DMS153 treated with DMSO at 0.1 percent for 48 hours (cell line): ENCODE measurements at regions not wholly inside any gene's neighbourhood (a gene's known extent, or its start where the extent isn't known, plus 50 kb on each side); places are given as distances from the start of the nearest gene placed in this dataset.
A peak's percentile ranks its signal among the peaks of the same experiment; 100 is the strongest.

ENCODE experiments used
- DNase-seq: peaks from one replicate; lab custom pipeline; 2025; ENCODE audit not compliant: unreplicated experiment; lab: John Stamatoyannopoulos, UW

- no peak for DNase-seq
Observed at GRCh38 chr13:62337109-62337880, 921.6 kb upstream of the PCDH20 start.

GRCh38 chr13:62336507-62336906 is 920.9 kb upstream of the PCDH20 start:
- DNase-seq = no peak

- DNase-seq = no peak
Observed at GRCh38 chr13:62333466-62333865, 917.8 kb upstream of the PCDH20 start.

- DNase-seq = no peak
Observed at GRCh38 chr13:62331384-62331783, 915.7 kb upstream of the PCDH20 start.

GRCh38 chr13:62327367-62327766 is 911.7 kb upstream of the PCDH20 start:
- DNase-seq = no peak

GRCh38 chr13:62324842-62325241 is 909.2 kb upstream of the PCDH20 start:
- DNase-seq = no peak

GRCh38 chr13:62321895-62322294 is 906.2 kb upstream of the PCDH20 start:
- DNase-seq = no peak

GRCh38 chr13:62321139-62321538 is 905.5 kb upstream of the PCDH20 start:
- no peak for DNase-seq

GRCh38 chr13:62320129-62321108 is 904.8 kb upstream of the PCDH20 start:
- peak; percentile 64 for DNase-seq

DNA sequence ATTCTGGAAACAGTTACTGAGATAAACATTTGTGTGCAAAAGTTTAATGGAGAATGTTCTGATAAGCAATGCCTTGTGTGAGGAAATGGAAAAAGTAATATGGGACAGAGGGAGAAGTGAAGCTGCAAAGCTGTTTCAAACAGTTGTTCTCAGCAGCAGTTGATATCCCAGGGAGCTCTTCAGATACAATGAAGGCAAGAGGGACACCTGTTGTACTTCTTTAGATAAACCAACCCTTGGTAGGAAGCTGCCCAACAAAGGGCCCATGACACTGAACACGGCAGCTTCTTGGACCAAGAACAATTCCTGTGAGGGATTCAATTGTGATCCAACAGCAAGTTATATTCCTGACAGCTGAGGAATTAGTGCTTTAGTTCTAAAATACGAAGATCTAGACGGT is 894.3 kb upstream of the PCDH20 start:
- DNase-seq = no peak

GRCh38 chr13:62305756-62306155 is 890.1 kb upstream of the PCDH20 start:
- no peak for DNase-seq

DNA sequence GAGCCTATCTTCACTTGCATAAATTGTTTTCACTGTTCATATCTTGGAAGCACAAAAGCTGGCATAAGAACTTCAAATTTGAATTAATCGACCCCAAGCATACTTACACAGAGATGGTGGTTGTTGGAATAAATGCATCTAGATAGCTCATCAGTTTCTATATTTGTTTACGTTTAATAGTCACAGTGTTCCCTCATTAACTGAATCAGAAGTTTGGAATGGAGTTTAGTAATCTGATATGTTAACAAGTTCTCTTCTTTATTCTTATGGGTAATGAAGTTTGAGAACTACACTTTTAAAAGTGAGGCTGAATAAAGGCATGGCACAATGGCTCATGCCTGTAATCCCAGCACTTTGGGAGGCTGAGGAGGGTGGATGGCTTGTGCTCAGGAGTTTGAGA is 886.7 kb upstream of the PCDH20 start:
- no peak for DNase-seq

GRCh38 chr13:62299988-62300387 is 884.3 kb upstream of the PCDH20 start:
- DNase-seq = no peak

- no peak for DNase-seq
Observed at GRCh38 chr13:62296812-62297211, 881.2 kb upstream of the PCDH20 start.

DNA sequence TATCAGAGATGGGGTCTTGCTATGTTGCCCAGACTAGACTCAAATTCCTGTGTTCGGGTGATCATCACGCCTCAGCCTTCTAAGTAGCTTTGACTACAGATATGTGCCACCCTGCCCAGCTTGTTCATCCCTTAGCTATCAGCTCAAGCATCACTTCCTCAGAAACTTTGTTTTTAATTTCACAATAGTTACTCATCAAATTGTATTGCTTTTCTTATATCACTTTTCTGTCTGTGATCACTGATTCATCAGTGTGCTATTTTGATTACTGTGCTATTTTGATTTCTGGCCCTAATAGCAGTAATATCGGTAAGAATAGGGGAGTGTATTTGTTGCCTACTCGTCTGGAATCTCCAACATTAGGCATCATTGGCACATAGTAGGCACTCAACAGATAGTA is 878.6 kb upstream of the PCDH20 start:
- DNase-seq = no peak

GRCh38 chr13:62292714-62293480 is 877.2 kb upstream of the PCDH20 start:
- DNase-seq = no peak

DNA sequence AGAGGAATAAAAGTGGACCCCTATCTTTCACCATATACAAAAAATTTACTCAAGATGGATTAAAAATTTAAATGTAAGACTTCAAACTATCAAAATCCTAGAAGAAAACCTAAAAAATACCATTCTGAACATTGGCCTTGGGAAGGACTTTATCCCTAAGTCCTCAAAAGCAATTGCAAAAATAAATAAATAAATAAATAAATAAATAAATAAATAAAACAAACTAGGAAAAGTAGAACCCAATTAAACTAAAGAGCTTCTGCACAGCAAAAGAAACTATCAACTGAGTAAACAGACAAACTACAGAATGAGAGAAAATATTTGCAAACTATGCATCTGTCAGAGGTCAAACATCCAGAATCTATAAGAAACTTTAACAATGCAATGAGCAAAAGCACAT is 874.9 kb upstream of the PCDH20 start:
- no peak for DNase-seq

DNA sequence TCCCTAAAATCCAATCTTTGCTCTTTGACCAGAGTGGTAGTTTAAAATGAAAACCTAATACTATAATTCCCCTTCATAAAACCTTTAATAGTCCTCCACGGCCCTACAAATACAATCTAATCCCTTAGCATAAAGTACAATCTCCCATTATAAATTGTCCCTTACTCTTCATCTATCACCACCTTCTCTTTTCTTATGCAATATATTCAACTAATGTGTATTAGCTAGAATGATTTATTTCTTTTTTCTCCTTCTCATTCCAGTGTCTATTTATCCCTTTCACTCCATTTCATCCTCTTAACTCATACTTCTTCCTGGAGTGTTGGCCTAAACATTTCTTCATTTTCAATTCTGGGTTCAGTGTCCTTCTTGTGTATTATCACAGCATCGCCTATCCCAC is 872.1 kb upstream of the PCDH20 start:
- no peak for DNase-seq

GRCh38 chr13:62280590-62280989 is 864.9 kb upstream of the PCDH20 start:
- DNase-seq = no peak

DNA sequence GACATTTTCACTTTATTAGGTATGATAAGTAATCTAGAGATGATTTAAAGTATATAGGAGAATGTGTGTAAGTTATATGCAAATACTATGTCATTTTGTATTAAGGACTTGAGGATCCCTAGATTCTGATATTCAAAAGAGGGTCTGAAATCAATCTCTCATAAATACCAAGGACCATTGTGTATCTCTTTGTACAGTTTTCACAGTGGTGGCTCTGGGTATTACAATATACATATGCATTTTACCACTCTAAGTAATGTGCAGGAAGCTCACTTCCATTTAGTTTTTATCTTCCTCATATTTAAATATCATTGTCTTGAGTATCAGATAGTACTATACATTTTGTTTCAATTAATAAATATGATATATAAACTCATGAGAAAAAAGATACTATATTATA is 862.6 kb upstream of the PCDH20 start:
- no peak for DNase-seq

- no peak for DNase-seq
Observed at GRCh38 chr13:62251734-62252133, 836.1 kb upstream of the PCDH20 start.
